ENCODE measurements at regions not wholly inside any gene's neighbourhood (a gene's known extent, or its start where the extent isn't known, plus 50 kb on each side); places are given as distances from the start of the nearest gene placed in this dataset.

DNA sequence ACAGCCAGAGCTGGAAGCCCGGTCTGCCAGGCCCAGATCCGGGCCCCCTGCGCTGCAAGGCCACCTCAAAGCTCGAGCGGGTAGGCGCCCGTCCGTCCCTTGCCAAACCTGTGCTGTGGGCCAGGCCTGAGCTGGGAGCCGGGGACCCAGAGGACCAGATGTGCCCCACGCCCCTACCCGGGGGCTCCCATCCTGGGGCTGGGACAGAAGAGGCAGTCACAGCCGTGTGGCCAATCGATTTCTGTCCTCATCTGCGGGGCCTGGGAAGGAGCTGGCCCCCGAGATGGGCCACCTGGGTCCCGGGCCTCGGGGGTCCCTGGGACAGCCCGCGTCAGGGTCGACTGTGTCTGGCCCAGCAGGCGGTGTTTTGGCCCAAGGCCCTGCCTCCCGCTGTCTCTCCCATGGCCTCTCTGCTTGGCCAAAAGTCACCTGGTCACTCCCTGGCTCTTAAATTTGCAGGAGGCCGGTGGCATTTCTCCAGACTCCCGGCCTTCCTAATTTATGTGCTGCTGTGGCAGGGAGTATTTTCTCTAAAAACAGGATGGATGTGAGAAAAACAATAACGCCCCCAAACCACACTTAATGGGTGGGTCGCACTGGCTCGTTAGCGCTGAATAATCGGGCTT is 63.8 kb downstream of the UNCX start:
- TF ChIP-seq, protein P1, sequence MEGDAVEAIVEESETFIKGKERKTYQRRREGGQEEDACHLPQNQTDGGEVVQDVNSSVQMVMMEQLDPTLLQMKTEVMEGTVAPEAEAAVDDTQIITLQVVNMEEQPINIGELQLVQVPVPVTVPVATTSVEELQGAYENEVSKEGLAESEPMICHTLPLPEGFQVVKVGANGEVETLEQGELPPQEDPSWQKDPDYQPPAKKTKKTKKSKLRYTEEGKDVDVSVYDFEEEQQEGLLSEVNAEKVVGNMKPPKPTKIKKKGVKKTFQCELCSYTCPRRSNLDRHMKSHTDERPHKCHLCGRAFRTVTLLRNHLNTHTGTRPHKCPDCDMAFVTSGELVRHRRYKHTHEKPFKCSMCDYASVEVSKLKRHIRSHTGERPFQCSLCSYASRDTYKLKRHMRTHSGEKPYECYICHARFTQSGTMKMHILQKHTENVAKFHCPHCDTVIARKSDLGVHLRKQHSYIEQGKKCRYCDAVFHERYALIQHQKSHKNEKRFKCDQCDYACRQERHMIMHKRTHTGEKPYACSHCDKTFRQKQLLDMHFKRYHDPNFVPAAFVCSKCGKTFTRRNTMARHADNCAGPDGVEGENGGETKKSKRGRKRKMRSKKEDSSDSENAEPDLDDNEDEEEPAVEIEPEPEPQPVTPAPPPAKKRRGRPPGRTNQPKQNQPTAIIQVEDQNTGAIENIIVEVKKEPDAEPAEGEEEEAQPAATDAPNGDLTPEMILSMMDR (IDR thresholded peaks at IDR 0.05) = no peak
- TF ChIP-seq POLR2A (IDR thresholded peaks at IDR 0.05) = no peak

Measured in right lobe of liver (tissue), 4 donors.